ENCODE measurements at regions not wholly inside any gene's neighbourhood (a gene's known extent, or its start where the extent isn't known, plus 50 kb on each side); places are given as distances from the start of the nearest gene placed in this dataset.

GRCh38 chr10:124214610-124215375 lies 121.4 kb upstream of the CHST15 start:
- TF ChIP-seq CTCF (IDR thresholded peaks at IDR 0.05; ENCODE audit: insufficient read depth, low read depth, low read length, missing control alignments): no peak
- no peak overlapping the region for H3K4me3 ChIP-seq (ENCODE audit: low read depth, low read length)
- no peak for DNase-seq (ENCODE audit: low read depth)

GRCh38 chr10:124213899-124214510 lies 120.6 kb upstream of the CHST15 start:
- no peak overlapping the region for H3K4me3 ChIP-seq (ENCODE audit: low read depth, low read length)
- DNase-seq (ENCODE audit: low read depth): no peak
- TF ChIP-seq CTCF (IDR thresholded peaks at IDR 0.05; ENCODE audit: insufficient read depth, low read depth, low read length, missing control alignments): no peak

- no peak for DNase-seq (ENCODE audit: low read depth)
- no peak overlapping the region for H3K4me3 ChIP-seq (ENCODE audit: low read depth, low read length)
- TF ChIP-seq CTCF (IDR thresholded peaks at IDR 0.05; ENCODE audit: insufficient read depth, low read depth, low read length, missing control alignments): no peak
Observed at GRCh38 chr10:124213471-124213870, 120.1 kb upstream of the CHST15 start.

GRCh38 chr10:124212702-124213101 lies 119.3 kb upstream of the CHST15 start:
- no peak overlapping the region for H3K4me3 ChIP-seq (ENCODE audit: low read depth, low read length)
- DNase-seq (ENCODE audit: low read depth): no peak
- no peak for TF ChIP-seq CTCF (IDR thresholded peaks at IDR 0.05; ENCODE audit: insufficient read depth, low read depth, low read length, missing control alignments)

- DNase-seq (ENCODE audit: low read depth): no peak
- TF ChIP-seq CTCF (IDR thresholded peaks at IDR 0.05; ENCODE audit: insufficient read depth, low read depth, low read length, missing control alignments): no peak
- H3K4me3 ChIP-seq (ENCODE audit: low read depth, low read length): no peak overlapping the region
Observed at GRCh38 chr10:124211921-124212320, 118.5 kb upstream of the CHST15 start.

GRCh38 chr10:124210263-124210662 lies 116.9 kb upstream of the CHST15 start:
- H3K4me3 ChIP-seq (ENCODE audit: low read depth, low read length): no peak overlapping the region
- no peak for DNase-seq (ENCODE audit: low read depth)
- no peak for TF ChIP-seq CTCF (IDR thresholded peaks at IDR 0.05; ENCODE audit: insufficient read depth, low read depth, low read length, missing control alignments)

Data from GM12865 (cell line).